ENCODE measurements at regions not wholly inside any gene's neighbourhood (a gene's known extent, or its start where the extent isn't known, plus 50 kb on each side); places are given as distances from the start of the nearest gene placed in this dataset.

- no peak for DNase-seq (ENCODE audit: extremely low spot score, unreplicated experiment)
- no peaks in the 10 kb centered on the region for H3K27me3 Mint-ChIP-seq (ENCODE audit: unreplicated experiment)
- H3K27ac Mint-ChIP-seq (ENCODE audit: unreplicated experiment) = no peak overlapping the region
- H3K4me3 Mint-ChIP-seq (ENCODE audit: unreplicated experiment) = no peak overlapping the region
- TF ChIP-seq CTCF (IDR thresholded peaks at IDR 0.05) = no peak
- no peaks in the 10 kb centered on the region for H3K4me1 Mint-ChIP-seq (ENCODE audit: unreplicated experiment)
- peaks cover 7% of the 10 kb centered on the region for H3K9me3 Mint-ChIP-seq (ENCODE audit: unreplicated experiment)
- no peaks in the 10 kb centered on the region for H3K36me3 Mint-ChIP-seq (ENCODE audit: unreplicated experiment)
Observed at GRCh38 chr5:13143214-13143613, 801.3 kb downstream of the DNAH5 start.

GRCh38 chr5:13133951-13134350, 810.5 kb downstream of the DNAH5 start:
- Mint-ChIP-seq H3K4me3 (ENCODE audit: unreplicated experiment) (no peak overlapping the region), H3K27me3 (ENCODE audit: unreplicated experiment) (no peaks in the 10 kb centered on the region), H3K9me3 (ENCODE audit: unreplicated experiment) (peaks cover 9% of the 10 kb centered on the region), H3K27ac (ENCODE audit: unreplicated experiment) (no peak overlapping the region), H3K36me3 (ENCODE audit: unreplicated experiment) (no peaks in the 10 kb centered on the region), H3K4me1 (ENCODE audit: unreplicated experiment) (no peaks in the 10 kb centered on the region)
- no peak for DNase-seq (ENCODE audit: extremely low spot score, unreplicated experiment)
- TF ChIP-seq CTCF (IDR thresholded peaks at IDR 0.05) = no peak

- Mint-ChIP-seq H3K4me1 (ENCODE audit: unreplicated experiment) (no peaks in the 10 kb centered on the region), H3K9me3 (ENCODE audit: unreplicated experiment) (no peaks in the 10 kb centered on the region), H3K27me3 (ENCODE audit: unreplicated experiment) (peaks cover 2% of the 10 kb centered on the region), H3K4me3 (ENCODE audit: unreplicated experiment) (no peak overlapping the region), H3K27ac (ENCODE audit: unreplicated experiment) (no peak overlapping the region), H3K36me3 (ENCODE audit: unreplicated experiment) (no peaks in the 10 kb centered on the region)
- no peak for DNase-seq (ENCODE audit: extremely low spot score, unreplicated experiment)
- TF ChIP-seq CTCF (IDR thresholded peaks at IDR 0.05) = no peak
Observed at GRCh38 chr5:13115476-13115875, 829.0 kb downstream of the DNAH5 start.

GRCh38 chr5:13108265-13108664, 836.2 kb downstream of the DNAH5 start:
- H3K27ac Mint-ChIP-seq (ENCODE audit: unreplicated experiment) = no peak overlapping the region
- H3K4me1 Mint-ChIP-seq (ENCODE audit: unreplicated experiment) = no peaks in the 10 kb centered on the region
- no peak for TF ChIP-seq CTCF (IDR thresholded peaks at IDR 0.05)
- no peaks in the 10 kb centered on the region for H3K9me3 Mint-ChIP-seq (ENCODE audit: unreplicated experiment)
- H3K4me3 Mint-ChIP-seq (ENCODE audit: unreplicated experiment) = no peak overlapping the region
- no peaks in the 10 kb centered on the region for H3K27me3 Mint-ChIP-seq (ENCODE audit: unreplicated experiment)
- no peaks in the 10 kb centered on the region for H3K36me3 Mint-ChIP-seq (ENCODE audit: unreplicated experiment)
- DNase-seq (ENCODE audit: extremely low spot score, unreplicated experiment) = no peak

GRCh38 chr5:13107537-13107936, 837.0 kb downstream of the DNAH5 start:
- no peak overlapping the region for H3K27ac Mint-ChIP-seq (ENCODE audit: unreplicated experiment)

More at GRCh38 chr5:13107537-13107936, 837.0 kb downstream of the DNAH5 start:
- no peak for DNase-seq (ENCODE audit: extremely low spot score, unreplicated experiment)
- H3K27me3 Mint-ChIP-seq (ENCODE audit: unreplicated experiment) = no peaks in the 10 kb centered on the region
- H3K9me3 Mint-ChIP-seq (ENCODE audit: unreplicated experiment) = no peaks in the 10 kb centered on the region
- H3K36me3 Mint-ChIP-seq (ENCODE audit: unreplicated experiment) = no peaks in the 10 kb centered on the region
- no peaks in the 10 kb centered on the region for H3K4me1 Mint-ChIP-seq (ENCODE audit: unreplicated experiment)
- no peak for TF ChIP-seq CTCF (IDR thresholded peaks at IDR 0.05)
- no peak overlapping the region for H3K4me3 Mint-ChIP-seq (ENCODE audit: unreplicated experiment)
